GM23248 (cell line): ENCODE measurements at regions not wholly inside any gene's neighbourhood (a gene's known extent, or its start where the extent isn't known, plus 50 kb on each side); places are given as distances from the start of the nearest gene placed in this dataset.

ENCODE experiments used
- EZH2 ChIP-seq: fragments of 200-600 bp; sonication (generic); IDR thresholded peaks from 2 replicates; pipeline ENCODE4 v1.6.1; 2018; ENCODE audit warnings: antibody characterized with exemption, mild to moderate bottlenecking; ENCODE audit not compliant: insufficient read depth, poor library complexity, severe bottlenecking
- EZH2phosphoT487 ChIP-seq: fragments of 200-600 bp; sonication (generic); IDR thresholded peaks from 2 replicates; pipeline ENCODE4 v1.6.1; 2018; ENCODE audit warnings: antibody characterized with exemption, moderate library complexity, mild to moderate bottlenecking, low read depth; ENCODE audit not compliant: insufficient read depth

DNA sequence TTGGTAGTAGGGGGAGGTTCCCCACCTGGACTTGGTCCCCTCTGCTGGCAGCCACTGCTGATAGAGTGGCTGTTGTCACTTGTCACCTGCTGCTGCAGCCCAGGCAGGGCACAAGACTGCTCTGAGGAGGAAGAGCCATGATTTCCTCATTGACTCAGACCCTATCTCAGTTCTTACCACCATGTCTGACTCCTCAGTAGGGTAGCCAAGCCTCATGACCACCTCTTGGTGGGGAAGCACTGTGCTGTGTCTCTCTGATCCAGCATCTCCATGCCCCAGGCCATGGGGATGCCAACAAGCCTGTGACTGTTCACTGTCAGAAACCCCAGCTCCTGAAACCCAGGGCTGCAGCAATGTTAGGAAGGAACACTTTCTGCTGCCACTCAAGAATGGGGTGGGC lies 173.0 kb downstream of the WSCD1 start:
- TF ChIP-seq EZH2phosphoT487: no peak
- TF ChIP-seq EZH2: no peak
